Fibroblast of skin of scalp (primary cell): ENCODE measurements at regions not wholly inside any gene's neighbourhood (a gene's known extent, or its start where the extent isn't known, plus 50 kb on each side); places are given as distances from the start of the nearest gene placed in this dataset.

Source experiments
- DNase-seq: peaks from one replicate; pipeline ENCODE4 v3.0.0-alpha.2; 2013

GRCh38 chr9:109549386-109549785 is 51.3 kb upstream of the PTPN3 start:
- DNase-seq, result no peak

GRCh38 chr9:109551651-109552050 is 53.5 kb upstream of the PTPN3 start:
- DNase-seq, result no peak

GRCh38 chr9:109555215-109555614 is 57.1 kb upstream of the PTPN3 start:
- DNase-seq, result no peak

- DNase-seq, result no peak
These were observed 58.0 kb upstream of the PTPN3 start for GRCh38 chr9:109556061-109556460.

- DNase-seq, result no peak
These were observed 58.7 kb upstream of the PTPN3 start for GRCh38 chr9:109556786-109557185.

- DNase-seq, result no peak
These were observed 59.4 kb upstream of the PTPN3 start for GRCh38 chr9:109557481-109557880.

- no peak for DNase-seq
These were observed 60.6 kb upstream of the PTPN3 start for GRCh38 chr9:109558718-109559151.

GRCh38 chr9:109560470-109561132 is 62.5 kb upstream of the PTPN3 start:
- no peak for DNase-seq

GRCh38 chr9:109561137-109561536 is 63.0 kb upstream of the PTPN3 start:
- no peak for DNase-seq

- DNase-seq, result no peak
These were observed 70.0 kb upstream of the PTPN3 start for GRCh38 chr9:109568089-109568488.

- DNase-seq, result no peak
These were observed 70.6 kb upstream of the PTPN3 start for GRCh38 chr9:109568568-109569210.

GRCh38 chr9:109574061-109574882 is 76.2 kb upstream of the PTPN3 start:
- peak; percentile 74 for DNase-seq

- DNase-seq, result no peak
These were observed 78.7 kb upstream of the PTPN3 start for GRCh38 chr9:109576762-109577161.

GRCh38 chr9:109579191-109579948 is 81.3 kb upstream of the PTPN3 start:
- DNase-seq, result peak; percentile 22

GRCh38 chr9:109582386-109582785 is 84.3 kb upstream of the PTPN3 start:
- DNase-seq, result no peak

GRCh38 chr9:109584205-109584604 is 86.1 kb upstream of the PTPN3 start:
- no peak for DNase-seq

GRCh38 chr9:109585796-109586195 is 87.7 kb upstream of the PTPN3 start:
- DNase-seq, result no peak

GRCh38 chr9:109586993-109587392 is 88.9 kb upstream of the PTPN3 start:
- DNase-seq, result no peak

- no peak for DNase-seq
These were observed 90.3 kb upstream of the PTPN3 start for GRCh38 chr9:109588415-109588814.

- DNase-seq, result no peak
These were observed 92.9 kb upstream of the PTPN3 start for GRCh38 chr9:109590966-109591365.

- DNase-seq, result no peak
These were observed 93.6 kb upstream of the PTPN3 start for GRCh38 chr9:109591691-109592090.

GRCh38 chr9:109593612-109594011 is 95.5 kb upstream of the PTPN3 start:
- no peak for DNase-seq

GRCh38 chr9:109597496-109597895 is 99.4 kb upstream of the PTPN3 start:
- DNase-seq, result no peak
